CD14-positive monocyte (primary cell): ENCODE measurements at regions not wholly inside any gene's neighbourhood (a gene's known extent, or its start where the extent isn't known, plus 50 kb on each side); places are given as distances from the start of the nearest gene placed in this dataset.

Experiments used
- DNase-seq, 3 donors: peaks; one replicate each; pipeline ENCODE4 v3.0.0-alpha.2; 2011 to 2022
- H2AFZ ChIP-seq: 2 replicates; pipeline ENCODE4 v1.6.0; 2012; ENCODE audit warnings: mild to moderate bottlenecking, low read depth, low read length, inconsistent platforms; ENCODE audit not compliant: insufficient read depth, poor library complexity, severe bottlenecking
- H3K27ac ChIP-seq, 2 donors: 1 replicate in 1 of 2; 2 replicates in 1 of 2; pipeline ENCODE4 v1.5.1; 2012 to 2013; ENCODE audit warnings: low read length in 2 of 2, control low read depth in 1 of 2, inconsistent platforms in 1 of 2, low read depth in 1 of 2, mild to moderate bottlenecking in 1 of 2
- H3K27me3 ChIP-seq, 2 donors: one replicate each; pipeline versions ENCODE4 v1.6.0 to v1.6.1; 2011 to 2013; ENCODE audit warnings: low read length in 2 of 2; ENCODE audit not compliant: control insufficient read depth in 2 of 2, insufficient read depth in 2 of 2
- H3K36me3 ChIP-seq, 2 donors: replicated peaks in 1 of 2; 1 replicate in 1 of 2; 2 replicates in 1 of 2; pipeline versions ENCODE4 v1.5.1 to v1.6.1; 2012 to 2013; ENCODE audit warnings: low read length in 2 of 2, control low read depth in 1 of 2, inconsistent platforms in 1 of 2, mild to moderate bottlenecking in 1 of 2; ENCODE audit not compliant: insufficient read depth in 2 of 2, control insufficient read depth in 1 of 2
- H3K4me1 ChIP-seq, 2 donors: 1 replicate in 1 of 2; 2 replicates in 1 of 2; pipeline versions ENCODE4 v1.5.1 to v1.6.1; 2012 to 2013; ENCODE audit warnings: low read length in 2 of 2, control low read depth in 1 of 2, inconsistent platforms in 1 of 2, mild to moderate bottlenecking in 1 of 2, moderate library complexity in 1 of 2; ENCODE audit not compliant: insufficient read depth in 2 of 2, control insufficient read depth in 1 of 2
- H3K4me2 ChIP-seq: replicated peaks from 2 replicates; pipeline ENCODE3; 2012; ENCODE audit warnings: low read length, moderate library complexity, mild to moderate bottlenecking; ENCODE audit not compliant: poor library complexity, severe bottlenecking; ENCODE audit errors: extremely low read depth
- H3K4me3 ChIP-seq, 3 experiments: fragments of 200-600 bp in 1 of 3; sonication (generic) in 1 of 3; replicated peaks in 1 of 3; 1 replicate in 2 of 3; 2 replicates in 1 of 3; pipeline ENCODE4 v1.5.1; 2011 to 2013; ENCODE audit warnings: low read length in 3 of 3, mild to moderate bottlenecking in 3 of 3, control low read depth in 2 of 3, low read depth in 2 of 3, inconsistent platforms in 1 of 3, moderate library complexity in 1 of 3
- H3K79me2 ChIP-seq: 2 replicates; pipeline ENCODE4 v1.6.0; 2012; ENCODE audit warnings: mild to moderate bottlenecking, control low read depth, inconsistent platforms, low read length, moderate library complexity; ENCODE audit not compliant: insufficient read depth
- H3K9ac ChIP-seq: 2 replicates; pipeline ENCODE4 v1.6.0; 2017; ENCODE audit warnings: low read length, mild to moderate bottlenecking; ENCODE audit not compliant: insufficient read depth, poor library complexity, severe bottlenecking
- H3K9me3 ChIP-seq, 2 donors: replicated peaks in 1 of 2; 1 replicate in 1 of 2; 2 replicates in 1 of 2; pipeline versions ENCODE4 v1.5.1 to v1.6.1; 2012 to 2013; ENCODE audit warnings: low read length in 2 of 2, control low read depth in 1 of 2; ENCODE audit not compliant: control insufficient read depth in 1 of 2, insufficient read depth in 1 of 2
- H4K20me1 ChIP-seq: 2 replicates; pipeline ENCODE4 v1.6.0; 2012; ENCODE audit warnings: mild to moderate bottlenecking, low read length, control low read depth, moderate library complexity; ENCODE audit not compliant: insufficient read depth
- H3K27ac Mint-ChIP-seq, 7 donors: one replicate each; pipeline ENCODE4 v1.8.0; 2020; ENCODE audit warnings: mild to moderate bottlenecking in 7 of 7, mixed read lengths in 7 of 7, moderate library complexity in 6 of 7, inconsistent platforms in 2 of 7
- H3K27me3 Mint-ChIP-seq, 3 donors: one replicate each; pipeline ENCODE4 v1.8.0; 2021 to 2022; ENCODE audit warnings: low read depth in 3 of 3, mild to moderate bottlenecking in 3 of 3, mixed read lengths in 3 of 3, moderate library complexity in 3 of 3, inconsistent platforms in 1 of 3
- H3K36me3 Mint-ChIP-seq, 2 donors: one replicate each; pipeline ENCODE4 v1.8.0; 2020; ENCODE audit warnings: mixed read lengths in 2 of 2, inconsistent platforms in 1 of 2, mild to moderate bottlenecking in 1 of 2
- H3K4me1 Mint-ChIP-seq: one replicate; pipeline ENCODE4 v1.8.0; 2020; ENCODE audit warnings: mild to moderate bottlenecking, mixed read lengths
- H3K4me3 Mint-ChIP-seq, 2 donors: one replicate each; pipeline ENCODE4 v1.8.0; 2020; ENCODE audit warnings: mild to moderate bottlenecking in 2 of 2, mixed read lengths in 2 of 2, moderate library complexity in 1 of 2
- H3K9me3 Mint-ChIP-seq, 7 donors: one replicate each; pipeline ENCODE4 v1.8.0; 2020 to 2022; ENCODE audit warnings: mixed read lengths in 7 of 7, mild to moderate bottlenecking in 6 of 7, moderate library complexity in 6 of 7, inconsistent platforms in 2 of 7
- WGBS: methylation state at CpG from one replicate; pipeline ENCODE4 v1.1.5; 2013; ENCODE audit warnings: missing lambda C conversion rate; ENCODE audit not compliant: insufficient coverage; 5-methylcytosine and 5-hydroxymethylcytosine counted together
- intact Hi-C, 2 donors: fragments of 100-400 bp; cut with micrococcal nuclease; formaldehyde crosslinking; loops; one replicate each; pipeline versions ENCODE4 v1.15.0 to v1.15.1; 2023
- TF ChIP-seq, protein P1 (sequence below): fragments of 200-600 bp; IDR thresholded peaks from one replicate; pipeline ENCODE4 v1.8.0; 2022; ENCODE audit warnings: antibody characterized with exemption, mild to moderate bottlenecking

GRCh38 chr3:132242790-132243189 lies 74.4 kb upstream of the ACP3 start:
- H3K4me3 Mint-ChIP-seq = peak overlapping the region; percentile 7 to 75
- no peaks in the 10 kb centered on the region for H3K27me3 Mint-ChIP-seq
- TF ChIP-seq, protein P1, sequence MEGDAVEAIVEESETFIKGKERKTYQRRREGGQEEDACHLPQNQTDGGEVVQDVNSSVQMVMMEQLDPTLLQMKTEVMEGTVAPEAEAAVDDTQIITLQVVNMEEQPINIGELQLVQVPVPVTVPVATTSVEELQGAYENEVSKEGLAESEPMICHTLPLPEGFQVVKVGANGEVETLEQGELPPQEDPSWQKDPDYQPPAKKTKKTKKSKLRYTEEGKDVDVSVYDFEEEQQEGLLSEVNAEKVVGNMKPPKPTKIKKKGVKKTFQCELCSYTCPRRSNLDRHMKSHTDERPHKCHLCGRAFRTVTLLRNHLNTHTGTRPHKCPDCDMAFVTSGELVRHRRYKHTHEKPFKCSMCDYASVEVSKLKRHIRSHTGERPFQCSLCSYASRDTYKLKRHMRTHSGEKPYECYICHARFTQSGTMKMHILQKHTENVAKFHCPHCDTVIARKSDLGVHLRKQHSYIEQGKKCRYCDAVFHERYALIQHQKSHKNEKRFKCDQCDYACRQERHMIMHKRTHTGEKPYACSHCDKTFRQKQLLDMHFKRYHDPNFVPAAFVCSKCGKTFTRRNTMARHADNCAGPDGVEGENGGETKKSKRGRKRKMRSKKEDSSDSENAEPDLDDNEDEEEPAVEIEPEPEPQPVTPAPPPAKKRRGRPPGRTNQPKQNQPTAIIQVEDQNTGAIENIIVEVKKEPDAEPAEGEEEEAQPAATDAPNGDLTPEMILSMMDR = no peak
- Histone ChIP-seq H3K4me3 (peak overlapping the region in 1 of 3 experiments; percentile 14), H3K27me3 (no peaks in the 10 kb centered on the region), H3K9me3 (no peaks in the 10 kb centered on the region), H3K4me1 (peaks cover 26 to 32% of the 10 kb centered on the region in 2 donors), H3K27ac (peak overlapping the region in 1 of 2 donors; percentile 43), H3K79me2 (no peaks in the 10 kb centered on the region), H3K9ac (no peak overlapping the region), H2AFZ (no peak overlapping the region), H4K20me1 (no peaks in the 10 kb centered on the region), H3K4me2 (peak overlapping the region; percentile 43), H3K36me3 (no peaks in the 10 kb centered on the region)
- DNase-seq = peak; percentile 3 to 17 (median 10)
- H3K36me3 Mint-ChIP-seq = no peaks in the 10 kb centered on the region
- peaks cover 51% of the 10 kb centered on the region for H3K4me1 Mint-ChIP-seq
- H3K27ac Mint-ChIP-seq = peak overlapping the region in 5 of 7 donors; percentile 10 to 69 (median 25)
- WGBS = 100% methylated on average over 1 of the region's 3 CpGs
- intact Hi-C loops = no loop called here
- H3K9me3 Mint-ChIP-seq = peaks cover 0 to 11% (median 5%) of the 10 kb centered on the region in 7 donors

GRCh38 chr3:132245552-132246142 lies 71.6 kb upstream of the ACP3 start:
- no peak overlapping the region for H3K4me3 ChIP-seq
- no peaks in the 10 kb centered on the region for H3K27me3 ChIP-seq
- H3K27ac ChIP-seq = no peak overlapping the region
- H3K4me2 ChIP-seq = no peak overlapping the region
- no peaks in the 10 kb centered on the region for H3K9me3 ChIP-seq
- H4K20me1 ChIP-seq = no peaks in the 10 kb centered on the region
- no peak for DNase-seq
- H3K4me1 ChIP-seq = peaks cover 26 to 35% of the 10 kb centered on the region in 2 donors
- no peaks in the 10 kb centered on the region for H3K36me3 Mint-ChIP-seq
- H3K79me2 ChIP-seq = no peaks in the 10 kb centered on the region
- WGBS = no CpG with 5 or more reads among the region's 3 CpGs
- intact Hi-C loops = no loop called here
- peaks cover 0 to 7% (median 2%) of the 10 kb centered on the region in 7 donors for H3K9me3 Mint-ChIP-seq
- no peaks in the 10 kb centered on the region for H3K36me3 ChIP-seq
- peaks cover 54% of the 10 kb centered on the region for H3K4me1 Mint-ChIP-seq
- H3K27ac Mint-ChIP-seq = peak overlapping the region in 1 of 7 donors; percentile 7
- H3K27me3 Mint-ChIP-seq = no peaks in the 10 kb centered on the region
- H3K9ac ChIP-seq = no peak overlapping the region
- no peak overlapping the region for H2AFZ ChIP-seq
- TF ChIP-seq, protein P1 = no peak
- H3K4me3 Mint-ChIP-seq = peak overlapping the region in 1 of 2 donors; percentile 2
